Transverse colon (tissue), 4 donors: ENCODE measurements at regions not wholly inside any gene's neighbourhood (a gene's known extent, or its start where the extent isn't known, plus 50 kb on each side); places are given as distances from the start of the nearest gene placed in this dataset.

Source experiments
- DNase-seq: peaks from one replicate; pipeline ENCODE4 v3.0.0-alpha.2; 2019
- H3K27ac ChIP-seq, 4 donors: fragments of 200-600 bp; sonication (generic); 2 replicates each; pipeline ENCODE4 v1.5.1; 2016 to 2018; ENCODE audit warnings: inconsistent platforms in 4 of 4
- H3K27me3 ChIP-seq: fragments of 200-600 bp; sonication (generic); 2 replicates; pipeline ENCODE4 v1.5.1; 2017; ENCODE audit warnings: inconsistent platforms
- H3K36me3 ChIP-seq, 4 donors: fragments of 200-600 bp; sonication (generic); 2 replicates each; pipeline ENCODE4 v1.5.1; 2017 to 2019; ENCODE audit warnings: inconsistent platforms in 4 of 4
- H3K4me1 ChIP-seq, 4 donors: fragments of 200-600 bp; sonication (generic); 2 replicates each; pipeline ENCODE4 v1.5.1; 2017 to 2020; ENCODE audit warnings: inconsistent platforms in 4 of 4
- H3K4me3 ChIP-seq, 4 donors: fragments of 200-600 bp; sonication (generic); 1 replicate in 1 of 4; 2 replicates in 3 of 4; pipeline versions ENCODE4 v1.5.1 to v1.6.1; 2017 to 2019; ENCODE audit warnings: inconsistent platforms in 4 of 4
- H3K9me3 ChIP-seq, 2 donors: fragments of 200-600 bp; sonication (generic); 2 replicates each; pipeline ENCODE4 v1.5.1; 2017 to 2019; ENCODE audit warnings: inconsistent platforms in 2 of 2
- EP300 ChIP-seq: sonication (generic); formaldehyde crosslinking; IDR thresholded peaks from one replicate; pipeline ENCODE4 v1.6.1; 2017; ENCODE audit warnings: antibody characterized with exemption, low read depth
- POLR2A ChIP-seq: fragments of 450-650 bp; IDR thresholded peaks from one replicate; pipeline ENCODE4 v1.6.1; 2016; ENCODE audit warnings: antibody characterized with exemption, mild to moderate bottlenecking, moderate library complexity
- POLR2AphosphoS5 ChIP-seq, 3 donors: sonication (generic); formaldehyde crosslinking; IDR thresholded peaks; one replicate each; pipeline ENCODE4 v1.6.1; 2016; ENCODE audit warnings: antibody characterized with exemption in 3 of 3
- WGBS, 2 donors: methylation state at CpG; one replicate each; pipeline ENCODE4 v1.1.5; 2018; ENCODE audit warnings: low coverage in 1 of 2; 5-methylcytosine and 5-hydroxymethylcytosine counted together
- in situ Hi-C, 4 donors: fragments of 200-750 bp; cut with MboI; loops; one replicate each; pipeline versions ENCODE4 v1.15.0 to v1.15.1; 2017; ENCODE audit warnings: low sequenced_read_pairs in 3 of 4, low pct_ligation_motif_present in 1 of 4, low pct_unique_long_range_greater_than_20kb in 1 of 4
- intact Hi-C: fragments of 100-400 bp; cut with DNase I; formaldehyde crosslinking; loops from one replicate; pipeline ENCODE4 v1.15.1; 2023; ENCODE audit warnings: low total_unique reads
- TF ChIP-seq, protein P1 (sequence below), 5 experiments: fragments of 200-600 bp in 3 of 5; fragments of 450-650 bp in 2 of 5; sonication (generic) in 3 of 5; IDR thresholded peaks; 1 replicate in 2 of 5; 2 replicates in 3 of 5; pipeline ENCODE4 v1.5.1; 2016 to 2017; ENCODE audit warnings: antibody characterized with exemption in 5 of 5, inconsistent platforms in 3 of 5, mild to moderate bottlenecking in 2 of 5, moderate library complexity in 1 of 5

DNA sequence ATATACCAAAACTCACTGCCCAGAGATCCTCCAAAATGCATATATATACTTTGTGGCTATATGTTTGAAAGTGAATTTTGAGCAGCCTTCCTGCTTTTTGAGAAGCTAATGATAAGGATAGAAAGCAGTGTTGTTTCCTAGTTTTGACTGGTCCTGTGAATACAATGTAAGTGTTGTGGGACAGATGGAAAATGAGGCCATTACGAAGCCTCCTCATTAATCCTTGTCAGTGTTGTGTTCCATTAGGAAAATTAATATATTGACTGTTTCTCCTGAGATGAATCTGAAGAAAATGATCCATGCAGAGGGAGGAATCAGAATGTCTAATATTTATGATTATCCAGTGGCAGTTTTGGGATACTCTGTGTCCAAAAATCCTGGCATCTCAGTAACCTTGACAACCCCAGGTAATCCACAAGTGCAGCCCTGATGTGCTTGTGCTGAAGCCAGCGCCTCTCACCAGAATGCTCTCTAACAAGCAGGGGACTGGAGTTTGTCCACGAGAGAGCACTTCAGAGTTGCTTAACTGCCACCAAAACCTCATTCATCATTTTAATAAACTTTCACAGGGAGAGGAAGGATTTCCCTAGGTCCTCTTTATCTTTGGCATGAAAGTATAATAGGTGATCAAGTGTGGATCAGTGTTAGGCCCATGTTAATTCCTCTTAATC is 418.6 kb downstream of the CMPK2 start:
- H3K36me3 ChIP-seq: no peaks in the 10 kb centered on the region
- no peak overlapping the region for H3K27ac ChIP-seq
- WGBS, 2 donors: 58 to 80% methylated on average over 1 to 3 of the region's 3 CpGs
- no peaks in the 10 kb centered on the region for H3K27me3 ChIP-seq
- no peaks in the 10 kb centered on the region for H3K4me1 ChIP-seq
- H3K4me3 ChIP-seq: no peak overlapping the region
- intact Hi-C loops (no loop called here), in situ Hi-C loops (no loop called here)
- TF ChIP-seq, protein P1, sequence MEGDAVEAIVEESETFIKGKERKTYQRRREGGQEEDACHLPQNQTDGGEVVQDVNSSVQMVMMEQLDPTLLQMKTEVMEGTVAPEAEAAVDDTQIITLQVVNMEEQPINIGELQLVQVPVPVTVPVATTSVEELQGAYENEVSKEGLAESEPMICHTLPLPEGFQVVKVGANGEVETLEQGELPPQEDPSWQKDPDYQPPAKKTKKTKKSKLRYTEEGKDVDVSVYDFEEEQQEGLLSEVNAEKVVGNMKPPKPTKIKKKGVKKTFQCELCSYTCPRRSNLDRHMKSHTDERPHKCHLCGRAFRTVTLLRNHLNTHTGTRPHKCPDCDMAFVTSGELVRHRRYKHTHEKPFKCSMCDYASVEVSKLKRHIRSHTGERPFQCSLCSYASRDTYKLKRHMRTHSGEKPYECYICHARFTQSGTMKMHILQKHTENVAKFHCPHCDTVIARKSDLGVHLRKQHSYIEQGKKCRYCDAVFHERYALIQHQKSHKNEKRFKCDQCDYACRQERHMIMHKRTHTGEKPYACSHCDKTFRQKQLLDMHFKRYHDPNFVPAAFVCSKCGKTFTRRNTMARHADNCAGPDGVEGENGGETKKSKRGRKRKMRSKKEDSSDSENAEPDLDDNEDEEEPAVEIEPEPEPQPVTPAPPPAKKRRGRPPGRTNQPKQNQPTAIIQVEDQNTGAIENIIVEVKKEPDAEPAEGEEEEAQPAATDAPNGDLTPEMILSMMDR (IDR thresholded peaks at IDR 0.05): no peak
- TF ChIP-seq EP300 (no peak), POLR2A (no peak), POLR2AphosphoS5 (IDR thresholded peaks at IDR 0.05) (no peak)
- H3K9me3 ChIP-seq: no peaks in the 10 kb centered on the region
- no peak for DNase-seq

- Histone ChIP-seq H3K27ac (no peak overlapping the region), H3K36me3 (no peaks in the 10 kb centered on the region), H3K27me3 (no peaks in the 10 kb centered on the region), H3K4me1 (no peaks in the 10 kb centered on the region), H3K9me3 (no peaks in the 10 kb centered on the region), H3K4me3 (no peak overlapping the region)
- no peak for DNase-seq
- intact Hi-C loops (no loop called here), in situ Hi-C loops (no loop called here)
- 80 to 82% methylated on average over 1 to 7 of the region's 7 CpGs for WGBS, 2 donors
- no peak for TF ChIP-seq EP300
- TF ChIP-seq, protein P1 (IDR thresholded peaks at IDR 0.05): no peak
- TF ChIP-seq POLR2A: no peak
- no peak for TF ChIP-seq POLR2AphosphoS5 (IDR thresholded peaks at IDR 0.05)
Observed at GRCh38 chr2:6448893-6449292, 416.8 kb downstream of the CMPK2 start.

DNA sequence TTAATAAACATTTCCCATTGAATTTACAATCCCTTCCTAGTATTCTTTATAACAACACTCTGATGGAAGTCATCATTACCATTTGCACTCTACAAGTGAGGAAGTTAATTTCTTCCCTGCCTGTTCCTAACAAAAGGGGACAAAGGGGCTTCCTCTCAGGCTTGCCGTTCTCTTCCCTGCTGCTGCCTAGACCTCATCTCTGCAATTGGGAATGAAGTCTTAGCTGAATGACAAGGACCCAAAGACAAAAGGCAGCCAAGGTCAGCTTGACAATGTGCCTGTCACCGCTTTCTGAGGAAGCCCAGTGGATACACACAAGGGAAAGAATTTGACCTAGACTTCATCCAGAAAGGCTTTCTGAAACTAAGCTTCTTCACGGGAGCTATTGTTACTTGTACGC is 416.4 kb downstream of the CMPK2 start:
- Histone ChIP-seq H3K27ac (no peak overlapping the region), H3K27me3 (no peaks in the 10 kb centered on the region), H3K4me1 (no peaks in the 10 kb centered on the region), H3K4me3 (no peak overlapping the region), H3K36me3 (no peaks in the 10 kb centered on the region), H3K9me3 (no peaks in the 10 kb centered on the region)
- in situ Hi-C loops (no loop called here), intact Hi-C loops (no loop called here)
- TF ChIP-seq, protein P1 (IDR thresholded peaks at IDR 0.05): no peak
- TF ChIP-seq EP300: no peak
- TF ChIP-seq POLR2AphosphoS5 (IDR thresholded peaks at IDR 0.05): no peak
- TF ChIP-seq POLR2A: no peak
- DNase-seq: no peak
- WGBS, 2 donors: 40 to 72% methylated on average over 2 to 4 of the region's 4 CpGs

GRCh38 chr2:6452702-6453481 is 412.8 kb downstream of the CMPK2 start:
- intact Hi-C loops (no loop called here), in situ Hi-C loops (no loop called here)
- H3K9me3 ChIP-seq: no peaks in the 10 kb centered on the region
- H3K27me3 ChIP-seq: no peaks in the 10 kb centered on the region
- TF ChIP-seq EP300: no peak
- no peaks in the 10 kb centered on the region for H3K4me1 ChIP-seq
- no peak overlapping the region for H3K27ac ChIP-seq
- no peak for DNase-seq
- no peaks in the 10 kb centered on the region for H3K36me3 ChIP-seq
- H3K4me3 ChIP-seq: no peak overlapping the region
- WGBS, 2 donors: 83 to 92% methylated on average over 3 to 4 of the region's 4 CpGs
